Omental fat pad (tissue), 3 donors: ENCODE measurements at regions not wholly inside any gene's neighbourhood (a gene's known extent, or its start where the extent isn't known, plus 50 kb on each side); places are given as distances from the start of the nearest gene placed in this dataset.

ENCODE experiments used
- ATAC-seq: fragments of 150-250 bp; one replicate; pipeline ENCODE4 v1.9.1; 2016; ENCODE audit warnings: mild to moderate bottlenecking, moderate library complexity; ENCODE audit not compliant: low FRiP score
- DNase-seq: peaks from one replicate; pipeline ENCODE4 v3.0.0-alpha.2; 2019; ENCODE audit warnings: low spot score
- CTCF ChIP-seq, 3 donors: fragments of 450-650 bp; IDR thresholded peaks; one replicate each; pipeline ENCODE4 v1.5.1; 2016 to 2017; ENCODE audit warnings: antibody characterized with exemption in 3 of 3, mild to moderate bottlenecking in 3 of 3, moderate library complexity in 2 of 3

- no peak for DNase-seq
- ATAC-seq: no peak
- no peak for TF ChIP-seq CTCF (IDR thresholded peaks at IDR 0.05)
These were observed 396.2 kb downstream of the PLPP3 start for GRCh38 chr1:56183151-56183550.

- TF ChIP-seq CTCF (IDR thresholded peaks at IDR 0.05): no peak
- DNase-seq (no peak), ATAC-seq (no peak)
These were observed 398.7 kb downstream of the PLPP3 start for GRCh38 chr1:56180520-56181190.

GRCh38 chr1:56179543-56179942, 399.8 kb downstream of the PLPP3 start:
- ATAC-seq: no peak
- TF ChIP-seq CTCF (IDR thresholded peaks at IDR 0.05): no peak
- no peak for DNase-seq

- ATAC-seq (no peak), DNase-seq (no peak)
- TF ChIP-seq CTCF (IDR thresholded peaks at IDR 0.05): no peak
These were observed 404.2 kb downstream of the PLPP3 start for GRCh38 chr1:56175211-56175610.

- DNase-seq: no peak
- TF ChIP-seq CTCF (IDR thresholded peaks at IDR 0.05): no peak
- ATAC-seq: no peak
These were observed 405.0 kb downstream of the PLPP3 start for GRCh38 chr1:56174176-56174885.

- TF ChIP-seq CTCF (IDR thresholded peaks at IDR 0.05): no peak
- DNase-seq (no peak), ATAC-seq (no peak)
These were observed 405.6 kb downstream of the PLPP3 start for GRCh38 chr1:56173736-56174135.

- no peak for ATAC-seq
These were observed 407.7 kb downstream of the PLPP3 start for GRCh38 chr1:56171670-56172069.

More at GRCh38 chr1:56171670-56172069, 407.7 kb downstream of the PLPP3 start:
- DNase-seq: no peak
- TF ChIP-seq CTCF (IDR thresholded peaks at IDR 0.05): no peak
